Prostate gland (tissue), 2 donors: ENCODE measurements at regions not wholly inside any gene's neighbourhood (a gene's known extent, or its start where the extent isn't known, plus 50 kb on each side); places are given as distances from the start of the nearest gene placed in this dataset.

ENCODE experiments used
- DNase-seq: peaks from one replicate; pipeline ENCODE4 v3.0.0-alpha.2; 2019; ENCODE audit warnings: low spot score
- H3K27ac ChIP-seq, 2 donors: fragments of 200-600 bp; sonication (generic); 2 replicates each; pipeline ENCODE4 v1.5.1; 2017 to 2019
- H3K27me3 ChIP-seq: fragments of 200-600 bp; sonication (generic); replicated peaks from 2 replicates; pipeline ENCODE4 v1.5.1; 2019; ENCODE audit not compliant: insufficient read depth
- H3K36me3 ChIP-seq, 2 donors: fragments of 200-600 bp; sonication (generic); 1 replicate in 1 of 2; 2 replicates in 1 of 2; pipeline versions ENCODE4 v1.5.1 to v1.8.1; 2017 to 2019
- H3K4me1 ChIP-seq: fragments of 200-600 bp; sonication (generic); replicated peaks from 2 replicates; pipeline ENCODE4 v1.5.1; 2019
- H3K4me3 ChIP-seq, 2 donors: fragments of 200-600 bp; sonication (generic); 2 replicates each; pipeline ENCODE4 v1.5.1; 2017 to 2019
- H3K9me3 ChIP-seq: fragments of 200-600 bp; sonication (generic); 2 replicates; pipeline ENCODE4 v1.5.1; 2017
- CTCF ChIP-seq, 4 experiments: fragments of 200-600 bp in 2 of 4; fragments of 450-650 bp in 2 of 4; sonication (generic) in 2 of 4; IDR thresholded peaks; 1 replicate in 3 of 4; 2 replicates in 1 of 4; pipeline ENCODE4 v1.5.1; 2016 to 2019; ENCODE audit warnings: antibody characterized with exemption in 4 of 4, mild to moderate bottlenecking in 2 of 4, moderate library complexity in 2 of 4
- POLR2A ChIP-seq: fragments of 450-650 bp; IDR thresholded peaks from one replicate; pipeline ENCODE4 v1.6.1; 2016; ENCODE audit warnings: antibody characterized with exemption, mild to moderate bottlenecking
- POLR2AphosphoS5 ChIP-seq: sonication (generic); formaldehyde crosslinking; IDR thresholded peaks from one replicate; pipeline ENCODE4 v1.6.1; 2017; ENCODE audit warnings: antibody characterized with exemption
- WGBS: methylation state at CpG from one replicate; pipeline ENCODE4 v1.1.5; 2018; 5-methylcytosine and 5-hydroxymethylcytosine counted together
- intact Hi-C: fragments of 100-400 bp; cut with DNase I; formaldehyde crosslinking; loops from one replicate; pipeline ENCODE4 v1.14.2; 2022

GRCh38 chr5:154577416-154577815, 99.4 kb upstream of the HAND1 start:
- DNase-seq = no peak
- Histone ChIP-seq H3K27me3 (peaks cover 4% of the 10 kb centered on the region), H3K36me3 (no peaks in the 10 kb centered on the region), H3K4me3 (no peak overlapping the region), H3K27ac (no peak overlapping the region), H3K9me3 (no peaks in the 10 kb centered on the region), H3K4me1 (no peaks in the 10 kb centered on the region)
- WGBS = 77% methylated on average over 1 of the region's 1 CpG
- intact Hi-C loops = no loop called here
- TF ChIP-seq POLR2A = no peak
- TF ChIP-seq CTCF (IDR thresholded peaks at IDR 0.05) = no peak
- no peak for TF ChIP-seq POLR2AphosphoS5

- intact Hi-C loops = no loop called here
- Histone ChIP-seq H3K27me3 (peaks cover 4% of the 10 kb centered on the region), H3K36me3 (no peaks in the 10 kb centered on the region), H3K27ac (no peak overlapping the region), H3K4me1 (no peaks in the 10 kb centered on the region), H3K4me3 (no peak overlapping the region), H3K9me3 (no peaks in the 10 kb centered on the region)
- 31% methylated on average over 9 of the region's 9 CpGs for WGBS
- no peak for DNase-seq
- no peak for TF ChIP-seq POLR2AphosphoS5
- no peak for TF ChIP-seq POLR2A
- no peak for TF ChIP-seq CTCF (IDR thresholded peaks at IDR 0.05)
Observed at GRCh38 chr5:154576429-154576806, 98.4 kb upstream of the HAND1 start.

- no peak overlapping the region for H3K4me3 ChIP-seq
- TF ChIP-seq POLR2AphosphoS5 = no peak
- no peaks in the 10 kb centered on the region for H3K36me3 ChIP-seq
- no peak overlapping the region for H3K27ac ChIP-seq
- H3K27me3 ChIP-seq = peaks cover 4% of the 10 kb centered on the region
- no peak for DNase-seq
- no peaks in the 10 kb centered on the region for H3K4me1 ChIP-seq
- intact Hi-C loops = no loop called here
- WGBS = 41% methylated on average over 11 of the region's 11 CpGs
- no peaks in the 10 kb centered on the region for H3K9me3 ChIP-seq
Observed at GRCh38 chr5:154575546-154576428, 97.8 kb upstream of the HAND1 start.

GRCh38 chr5:154573011-154573410, 95.0 kb upstream of the HAND1 start:
- Histone ChIP-seq H3K4me3 (no peak overlapping the region), H3K4me1 (no peaks in the 10 kb centered on the region), H3K9me3 (no peaks in the 10 kb centered on the region), H3K27ac (no peak overlapping the region), H3K27me3 (peaks cover 4% of the 10 kb centered on the region), H3K36me3 (no peaks in the 10 kb centered on the region)
- TF ChIP-seq POLR2A = no peak
- no peak for TF ChIP-seq CTCF (IDR thresholded peaks at IDR 0.05)
- TF ChIP-seq POLR2AphosphoS5 = no peak
- intact Hi-C loops = no loop called here
- DNase-seq = no peak
- 89% methylated on average over 6 of the region's 6 CpGs for WGBS

- Histone ChIP-seq H3K27ac (no peak overlapping the region), H3K4me3 (no peak overlapping the region), H3K36me3 (no peaks in the 10 kb centered on the region), H3K4me1 (no peaks in the 10 kb centered on the region), H3K27me3 (peaks cover 3% of the 10 kb centered on the region), H3K9me3 (no peaks in the 10 kb centered on the region)
- intact Hi-C loops = no loop called here
- WGBS = 71% methylated on average over 6 of the region's 6 CpGs
- TF ChIP-seq CTCF (IDR thresholded peaks at IDR 0.05) (no peak), POLR2AphosphoS5 (no peak), POLR2A (no peak)
- DNase-seq = no peak
Observed at GRCh38 chr5:154571325-154572035, 93.5 kb upstream of the HAND1 start.
